ENCODE measurements at regions not wholly inside any gene's neighbourhood (a gene's known extent, or its start where the extent isn't known, plus 50 kb on each side); places are given as distances from the start of the nearest gene placed in this dataset.

- no peak overlapping the region for H3K4me3 ChIP-seq (ENCODE audit: low read depth, low read length)
- no peaks in the 10 kb centered on the region for H3K36me3 ChIP-seq (ENCODE audit: control insufficient read depth, insufficient read depth, low read length)
- H3K4me1 ChIP-seq (ENCODE audit: control insufficient read depth, insufficient read depth, low read length) = peaks cover 8% of the 10 kb centered on the region; the same call in 1 of the 2 replicates
- no peak overlapping the region for H3K9ac ChIP-seq (ENCODE audit: low read length)
- H3K9me3 ChIP-seq (ENCODE audit: control insufficient read depth, insufficient read depth, low read depth, low read length) = peaks cover 3% of the 10 kb centered on the region; the same call in 1 of the 2 replicates
- H3K27ac ChIP-seq (ENCODE audit: low read depth, low read length) = peak overlapping the region; percentile 57
- no peaks in the 10 kb centered on the region for H3K27me3 ChIP-seq (ENCODE audit: control insufficient read depth, insufficient read depth, low read length)
Measured at GRCh38 chr18:60319129-60319528, 53.4 kb downstream of the MC4R start.

- 0 out of 2 replicates have a peak, but pooled peaks cover 3% of the 10 kb centered on the region for H3K9me3 ChIP-seq (ENCODE audit: control insufficient read depth, insufficient read depth, low read depth, low read length)
Measured at GRCh38 chr18:60311676-60312360, 60.8 kb downstream of the MC4R start.

GRCh38 chr18:60295674-60296073 is 76.9 kb downstream of the MC4R start:
- Histone ChIP-seq H3K9me3 (ENCODE audit: control insufficient read depth, insufficient read depth, low read depth, low read length) (no peaks in the 10 kb centered on the region), H3K4me1 (ENCODE audit: control insufficient read depth, insufficient read depth, low read length) (no peaks in the 10 kb centered on the region), H3K36me3 (ENCODE audit: control insufficient read depth, insufficient read depth, low read length) (no peaks in the 10 kb centered on the region), H3K27ac (ENCODE audit: low read depth, low read length) (no peak overlapping the region), H3K4me3 (ENCODE audit: low read depth, low read length) (no peak overlapping the region), H3K9ac (ENCODE audit: low read length) (no peak overlapping the region), H3K27me3 (ENCODE audit: control insufficient read depth, insufficient read depth, low read length) (no peaks in the 10 kb centered on the region)

More at GRCh38 chr18:60311676-60312360, 60.8 kb downstream of the MC4R start:
- no peaks in the 10 kb centered on the region for H3K4me1 ChIP-seq (ENCODE audit: control insufficient read depth, insufficient read depth, low read length)
- H3K27me3 ChIP-seq (ENCODE audit: control insufficient read depth, insufficient read depth, low read length) = no peaks in the 10 kb centered on the region
- H3K9ac ChIP-seq (ENCODE audit: low read length) = no peak overlapping the region
- no peak overlapping the region for H3K27ac ChIP-seq (ENCODE audit: low read depth, low read length)
- H3K36me3 ChIP-seq (ENCODE audit: control insufficient read depth, insufficient read depth, low read length) = no peaks in the 10 kb centered on the region
- no peak overlapping the region for H3K4me3 ChIP-seq (ENCODE audit: low read depth, low read length)

- Histone ChIP-seq H3K27me3 (ENCODE audit: control insufficient read depth, insufficient read depth, low read length) (no peaks in the 10 kb centered on the region), H3K4me3 (ENCODE audit: low read depth, low read length) (no peak overlapping the region), H3K4me1 (ENCODE audit: control insufficient read depth, insufficient read depth, low read length) (no peaks in the 10 kb centered on the region), H3K36me3 (ENCODE audit: control insufficient read depth, insufficient read depth, low read length) (no peaks in the 10 kb centered on the region), H3K9me3 (ENCODE audit: control insufficient read depth, insufficient read depth, low read depth, low read length) (no peaks in the 10 kb centered on the region), H3K9ac (ENCODE audit: low read length) (no peak overlapping the region), H3K27ac (ENCODE audit: low read depth, low read length) (no peak overlapping the region)
Measured at GRCh38 chr18:60292186-60292585, 80.4 kb downstream of the MC4R start.

- Histone ChIP-seq H3K4me1 (ENCODE audit: control insufficient read depth, insufficient read depth, low read length) (no peaks in the 10 kb centered on the region), H3K27ac (ENCODE audit: low read depth, low read length) (no peak overlapping the region), H3K4me3 (ENCODE audit: low read depth, low read length) (no peak overlapping the region), H3K9me3 (ENCODE audit: control insufficient read depth, insufficient read depth, low read depth, low read length) (no peaks in the 10 kb centered on the region), H3K9ac (ENCODE audit: low read length) (no peak overlapping the region), H3K27me3 (ENCODE audit: control insufficient read depth, insufficient read depth, low read length) (no peaks in the 10 kb centered on the region), H3K36me3 (ENCODE audit: control insufficient read depth, insufficient read depth, low read length) (no peaks in the 10 kb centered on the region)
Measured at GRCh38 chr18:60279391-60279790, 93.2 kb downstream of the MC4R start.

GRCh38 chr18:60277855-60278480 is 94.6 kb downstream of the MC4R start:
- Histone ChIP-seq H3K27ac (ENCODE audit: low read depth, low read length) (no peak overlapping the region), H3K4me1 (ENCODE audit: control insufficient read depth, insufficient read depth, low read length) (no peaks in the 10 kb centered on the region), H3K9me3 (ENCODE audit: control insufficient read depth, insufficient read depth, low read depth, low read length) (no peaks in the 10 kb centered on the region), H3K36me3 (ENCODE audit: control insufficient read depth, insufficient read depth, low read length) (no peaks in the 10 kb centered on the region), H3K27me3 (ENCODE audit: control insufficient read depth, insufficient read depth, low read length) (no peaks in the 10 kb centered on the region), H3K4me3 (ENCODE audit: low read depth, low read length) (no peak overlapping the region), H3K9ac (ENCODE audit: low read length) (no peak overlapping the region)

- Histone ChIP-seq H3K27me3 (ENCODE audit: control insufficient read depth, insufficient read depth, low read length) (no peaks in the 10 kb centered on the region), H3K4me3 (ENCODE audit: low read depth, low read length) (no peak overlapping the region), H3K9ac (ENCODE audit: low read length) (no peak overlapping the region), H3K4me1 (ENCODE audit: control insufficient read depth, insufficient read depth, low read length) (no peaks in the 10 kb centered on the region), H3K9me3 (ENCODE audit: control insufficient read depth, insufficient read depth, low read depth, low read length) (no peaks in the 10 kb centered on the region), H3K36me3 (ENCODE audit: control insufficient read depth, insufficient read depth, low read length) (no peaks in the 10 kb centered on the region), H3K27ac (ENCODE audit: low read depth, low read length) (no peak overlapping the region)
Measured at GRCh38 chr18:60267391-60268058, 105.0 kb downstream of the MC4R start.

- H3K9ac ChIP-seq (ENCODE audit: low read length) = no peak overlapping the region
- H3K4me1 ChIP-seq (ENCODE audit: control insufficient read depth, insufficient read depth, low read length) = no peaks in the 10 kb centered on the region
- H3K9me3 ChIP-seq (ENCODE audit: control insufficient read depth, insufficient read depth, low read depth, low read length) = no peaks in the 10 kb centered on the region
- H3K4me3 ChIP-seq (ENCODE audit: low read depth, low read length) = no peak overlapping the region
- no peaks in the 10 kb centered on the region for H3K36me3 ChIP-seq (ENCODE audit: control insufficient read depth, insufficient read depth, low read length)
- H3K27ac ChIP-seq (ENCODE audit: low read depth, low read length) = no peak overlapping the region
- no peaks in the 10 kb centered on the region for H3K27me3 ChIP-seq (ENCODE audit: control insufficient read depth, insufficient read depth, low read length)
Measured at GRCh38 chr18:60266558-60266957, 106.0 kb downstream of the MC4R start.

- no peaks in the 10 kb centered on the region for H3K9me3 ChIP-seq (ENCODE audit: control insufficient read depth, insufficient read depth, low read depth, low read length)
- H3K9ac ChIP-seq (ENCODE audit: low read length) = no peak overlapping the region
- H3K27ac ChIP-seq (ENCODE audit: low read depth, low read length) = no peak overlapping the region
- H3K36me3 ChIP-seq (ENCODE audit: control insufficient read depth, insufficient read depth, low read length) = no peaks in the 10 kb centered on the region
- H3K4me1 ChIP-seq (ENCODE audit: control insufficient read depth, insufficient read depth, low read length) = no peaks in the 10 kb centered on the region
- H3K4me3 ChIP-seq (ENCODE audit: low read depth, low read length) = no peak overlapping the region
- H3K27me3 ChIP-seq (ENCODE audit: control insufficient read depth, insufficient read depth, low read length) = no peaks in the 10 kb centered on the region
Measured at GRCh38 chr18:60259052-60259681, 113.4 kb downstream of the MC4R start.

GRCh38 chr18:60249388-60249787 is 123.2 kb downstream of the MC4R start:
- no peaks in the 10 kb centered on the region for H3K36me3 ChIP-seq (ENCODE audit: control insufficient read depth, insufficient read depth, low read length)
- H3K27me3 ChIP-seq (ENCODE audit: control insufficient read depth, insufficient read depth, low read length) = no peaks in the 10 kb centered on the region
- no peaks in the 10 kb centered on the region for H3K9me3 ChIP-seq (ENCODE audit: control insufficient read depth, insufficient read depth, low read depth, low read length)
- no peak overlapping the region for H3K9ac ChIP-seq (ENCODE audit: low read length)
- H3K27ac ChIP-seq (ENCODE audit: low read depth, low read length) = no peak overlapping the region
- H3K4me1 ChIP-seq (ENCODE audit: control insufficient read depth, insufficient read depth, low read length) = no peaks in the 10 kb centered on the region
- H3K4me3 ChIP-seq (ENCODE audit: low read depth, low read length) = no peak overlapping the region
